Esophagus squamous epithelium (tissue), 5 donors: ENCODE measurements at regions not wholly inside any gene's neighbourhood (a gene's known extent, or its start where the extent isn't known, plus 50 kb on each side); places are given as distances from the start of the nearest gene placed in this dataset.

ENCODE experiments used
- DNase-seq: peaks from one replicate; lab custom pipeline; 2025; lab: John Stamatoyannopoulos, UW
- H3K27ac ChIP-seq, 4 donors: fragments of 200-600 bp; sonication (generic); one replicate each; pipeline ENCODE4 v1.5.1; 2016 to 2019; ENCODE audit warnings: mild to moderate bottlenecking in 1 of 4
- H3K27me3 ChIP-seq, 4 donors: fragments of 200-600 bp; sonication (generic); 1 replicate in 3 of 4; 2 replicates in 1 of 4; pipeline versions ENCODE4 v1.5.1 to v1.6.0; 2017 to 2021; ENCODE audit warnings: antibody characterized with exemption in 1 of 4
- H3K36me3 ChIP-seq, 3 donors: fragments of 200-600 bp; sonication (generic); one replicate each; pipeline ENCODE4 v1.5.1; 2016 to 2019
- H3K4me1 ChIP-seq, 3 donors: fragments of 200-600 bp; sonication (generic); one replicate each; pipeline ENCODE4 v1.5.1; 2017 to 2019
- H3K4me3 ChIP-seq, 4 donors: fragments of 200-600 bp; sonication (generic); 1 replicate in 3 of 4; 2 replicates in 1 of 4; pipeline ENCODE4 v1.5.1; 2016 to 2019; ENCODE audit warnings: mild to moderate bottlenecking in 2 of 4, moderate library complexity in 1 of 4
- H3K9me3 ChIP-seq, 3 donors: fragments of 200-600 bp; sonication (generic); one replicate each; pipeline ENCODE4 v1.5.1; 2016 to 2019
- POLR2A ChIP-seq, 4 donors: fragments of 450-650 bp; IDR thresholded peaks; one replicate each; pipeline ENCODE4 v1.6.1; 2017; ENCODE audit warnings: antibody characterized with exemption in 4 of 4, mild to moderate bottlenecking in 4 of 4, moderate library complexity in 3 of 4
- WGBS, 2 donors: methylation state at CpG; one replicate each; pipeline ENCODE4 v1.1.5; 2018; 5-methylcytosine and 5-hydroxymethylcytosine counted together
- intact Hi-C: fragments of 100-400 bp; cut with DNase I; formaldehyde crosslinking; loops from one replicate; pipeline ENCODE4 v1.15.0; 2022
- TF ChIP-seq, protein P1 (sequence below), 6 experiments: fragments of 450-650 bp in 4 of 6; fragments of 200-600 bp in 2 of 6; sonication (generic) in 2 of 6; IDR thresholded peaks; one replicate each; pipeline ENCODE4 v1.5.1; 2016 to 2019; ENCODE audit warnings: antibody characterized with exemption in 6 of 6, mild to moderate bottlenecking in 4 of 6, moderate library complexity in 4 of 6
- donor health status: DM: yes; HTN: yes; CAD: no.

DNA sequence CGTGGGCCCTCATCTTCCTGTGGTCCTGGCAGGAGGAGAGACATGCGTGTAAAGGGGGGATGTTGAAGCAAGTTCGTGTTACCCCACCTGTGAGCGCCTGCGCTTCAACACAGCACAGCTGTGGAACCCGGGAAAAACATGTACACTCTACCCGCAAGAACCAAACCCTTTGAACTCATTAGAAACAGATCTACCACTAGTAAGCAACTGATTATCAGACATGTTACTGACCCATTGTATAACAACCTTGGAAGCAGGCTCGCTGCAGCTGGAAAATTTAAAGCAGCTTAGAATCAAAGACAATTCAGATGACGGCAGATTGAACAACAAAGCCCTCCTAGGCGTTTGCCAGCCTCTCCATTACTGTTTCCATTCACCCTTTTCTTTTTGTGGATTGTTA is 771.7 kb upstream of the SALL3 start:
- TF ChIP-seq, protein P1, sequence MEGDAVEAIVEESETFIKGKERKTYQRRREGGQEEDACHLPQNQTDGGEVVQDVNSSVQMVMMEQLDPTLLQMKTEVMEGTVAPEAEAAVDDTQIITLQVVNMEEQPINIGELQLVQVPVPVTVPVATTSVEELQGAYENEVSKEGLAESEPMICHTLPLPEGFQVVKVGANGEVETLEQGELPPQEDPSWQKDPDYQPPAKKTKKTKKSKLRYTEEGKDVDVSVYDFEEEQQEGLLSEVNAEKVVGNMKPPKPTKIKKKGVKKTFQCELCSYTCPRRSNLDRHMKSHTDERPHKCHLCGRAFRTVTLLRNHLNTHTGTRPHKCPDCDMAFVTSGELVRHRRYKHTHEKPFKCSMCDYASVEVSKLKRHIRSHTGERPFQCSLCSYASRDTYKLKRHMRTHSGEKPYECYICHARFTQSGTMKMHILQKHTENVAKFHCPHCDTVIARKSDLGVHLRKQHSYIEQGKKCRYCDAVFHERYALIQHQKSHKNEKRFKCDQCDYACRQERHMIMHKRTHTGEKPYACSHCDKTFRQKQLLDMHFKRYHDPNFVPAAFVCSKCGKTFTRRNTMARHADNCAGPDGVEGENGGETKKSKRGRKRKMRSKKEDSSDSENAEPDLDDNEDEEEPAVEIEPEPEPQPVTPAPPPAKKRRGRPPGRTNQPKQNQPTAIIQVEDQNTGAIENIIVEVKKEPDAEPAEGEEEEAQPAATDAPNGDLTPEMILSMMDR (IDR thresholded peaks at IDR 0.05): no peak
- TF ChIP-seq POLR2A (IDR thresholded peaks at IDR 0.05): no peak
- DNase-seq: no peak

DNA sequence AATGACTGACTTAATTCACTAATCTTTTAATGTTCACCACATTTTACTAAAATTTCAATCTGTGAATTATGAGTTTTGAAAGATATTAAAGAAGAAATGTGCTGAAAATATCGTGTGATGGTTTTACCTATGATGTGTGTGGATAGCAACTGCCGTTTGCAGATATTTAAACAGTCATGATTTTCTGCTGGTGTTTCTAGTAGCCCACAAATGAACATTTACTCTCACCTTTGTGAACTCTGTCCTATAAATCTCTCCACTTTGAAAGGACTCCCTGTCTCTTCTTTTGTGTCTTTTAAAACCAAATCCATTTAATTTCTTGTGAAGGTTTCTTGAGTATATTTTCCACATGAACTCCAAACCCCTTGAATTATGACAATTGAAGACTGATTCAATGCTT is 771.2 kb upstream of the SALL3 start:
- Histone ChIP-seq H3K4me1 (no peaks in the 10 kb centered on the region), H3K9me3 (no peaks in the 10 kb centered on the region), H3K4me3 (no peak overlapping the region), H3K36me3 (no peaks in the 10 kb centered on the region), H3K27me3 (no peaks in the 10 kb centered on the region), H3K27ac (no peak overlapping the region)
- WGBS, 2 donors: 52% methylated on average over 2 of the region's 2 CpGs
- intact Hi-C loops: no loop called here
- DNase-seq: no peak
- TF ChIP-seq, protein P1 (IDR thresholded peaks at IDR 0.05): no peak
- no peak for TF ChIP-seq POLR2A (IDR thresholded peaks at IDR 0.05)

More for the DNA sequence above, 771.7 kb upstream of the SALL3 start:
- H3K36me3 ChIP-seq: no peaks in the 10 kb centered on the region
- intact Hi-C loops: no loop called here
- no peaks in the 10 kb centered on the region for H3K27me3 ChIP-seq
- H3K4me1 ChIP-seq: no peaks in the 10 kb centered on the region
- no peak overlapping the region for H3K4me3 ChIP-seq
- no peaks in the 10 kb centered on the region for H3K9me3 ChIP-seq
- 41 to 70% methylated on average over 10 of the region's 10 CpGs for WGBS, 2 donors
- no peak overlapping the region for H3K27ac ChIP-seq

DNA sequence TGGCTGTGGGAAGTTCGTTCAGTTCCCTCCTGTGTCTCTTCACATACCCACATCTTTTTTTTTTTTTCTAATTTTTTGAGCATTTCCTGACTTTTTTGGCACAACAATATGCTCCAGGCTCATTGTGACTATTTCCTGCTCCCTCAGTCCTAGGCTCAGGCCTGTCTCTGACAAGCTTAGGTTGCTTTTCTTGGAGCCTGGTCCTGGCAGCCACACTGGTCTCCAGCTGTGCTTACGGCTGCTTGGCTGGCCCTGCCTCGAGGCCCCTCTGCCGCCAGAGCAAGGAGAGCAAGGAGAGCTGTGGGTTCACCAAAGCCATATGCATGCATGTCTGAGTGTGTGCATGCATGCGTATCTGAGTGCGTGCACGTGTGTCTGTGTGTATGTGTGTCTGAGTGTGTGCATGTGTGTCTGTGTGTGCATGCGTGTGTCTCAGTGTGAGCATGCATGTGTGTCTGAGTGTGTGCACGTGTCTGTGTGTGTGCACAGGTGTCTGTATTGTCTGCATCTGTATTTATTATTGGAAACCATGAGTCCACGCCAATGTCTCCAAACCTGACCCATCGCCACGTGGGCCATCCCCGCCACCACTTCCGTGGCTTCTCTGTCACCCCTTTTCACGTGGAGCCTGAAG is 766.1 kb upstream of the SALL3 start:
- intact Hi-C loops: no loop called here
- Histone ChIP-seq H3K27ac (no peak overlapping the region), H3K4me3 (no peak overlapping the region), H3K9me3 (no peaks in the 10 kb centered on the region), H3K36me3 (no peaks in the 10 kb centered on the region), H3K4me1 (no peaks in the 10 kb centered on the region), H3K27me3 (peaks cover 0 to 14% (median 0%) of the 10 kb centered on the region in 4 donors)
- TF ChIP-seq, protein P1 (IDR thresholded peaks at IDR 0.05): no peak
- TF ChIP-seq POLR2A (IDR thresholded peaks at IDR 0.05): no peak
- DNase-seq: no peak
- 66 to 83% methylated on average over 13 of the region's 15 CpGs for WGBS, 2 donors

DNA sequence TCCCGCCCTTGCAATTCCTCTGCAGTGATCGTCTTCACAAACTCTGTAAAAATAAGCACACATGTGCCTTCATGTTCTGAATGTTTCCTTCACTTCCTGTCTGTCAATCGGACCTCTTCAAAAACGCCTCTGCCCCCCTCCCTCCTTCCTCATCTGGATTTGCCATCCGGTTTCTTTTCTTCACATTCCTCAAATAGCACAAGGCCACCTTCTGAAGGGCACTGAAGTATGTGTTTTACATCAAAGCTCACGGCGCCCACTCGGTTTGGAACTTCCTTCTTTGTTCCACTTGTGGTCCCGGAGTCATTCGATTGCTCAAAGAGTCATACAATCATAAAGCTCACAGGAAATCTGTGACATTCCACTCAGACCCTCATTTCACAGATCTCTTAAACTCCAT is 758.1 kb upstream of the SALL3 start:
- DNase-seq: no peak
- no peaks in the 10 kb centered on the region for H3K9me3 ChIP-seq
- H3K4me1 ChIP-seq: no peaks in the 10 kb centered on the region
- TF ChIP-seq, protein P1 (IDR thresholded peaks at IDR 0.05): no peak
- no peak for TF ChIP-seq POLR2A (IDR thresholded peaks at IDR 0.05)
- 38 to 45% methylated on average over 10 of the region's 10 CpGs for WGBS, 2 donors
- H3K27ac ChIP-seq: no peak overlapping the region
- H3K27me3 ChIP-seq: peaks cover 0 to 64% (median 0%) of the 10 kb centered on the region in 4 donors
- no peak overlapping the region for H3K4me3 ChIP-seq
- H3K36me3 ChIP-seq: no peaks in the 10 kb centered on the region
- intact Hi-C loops: no loop called here

DNA sequence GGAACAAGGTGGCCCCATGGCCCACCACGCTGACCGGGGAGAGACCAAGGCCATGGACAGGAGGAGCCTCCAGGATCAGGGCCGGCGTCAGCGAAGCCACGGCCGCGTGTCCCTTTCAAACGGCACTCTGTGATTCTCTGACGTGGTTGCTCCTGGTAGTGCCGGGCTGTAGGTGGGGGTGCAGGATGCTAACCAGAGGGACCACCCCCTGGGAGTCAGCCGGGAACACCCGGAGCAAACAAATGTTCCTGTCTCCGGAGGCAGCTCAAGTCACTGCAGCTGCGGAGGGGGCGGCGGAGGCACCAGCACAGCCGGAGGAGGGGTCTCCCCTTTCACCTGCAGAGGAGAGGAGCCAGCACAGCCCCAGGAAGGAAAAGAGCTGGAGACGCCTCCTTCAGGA is 750.6 kb upstream of the SALL3 start:
- H3K9me3 ChIP-seq: no peaks in the 10 kb centered on the region
- intact Hi-C loops: no loop called here
- no peak for DNase-seq
- no peak overlapping the region for H3K4me3 ChIP-seq
- H3K27ac ChIP-seq: no peak overlapping the region
- peaks cover 0 to 25% (median 0%) of the 10 kb centered on the region in 4 donors for H3K27me3 ChIP-seq
- TF ChIP-seq, protein P1 (IDR thresholded peaks at IDR 0.05): no peak
- no peak for TF ChIP-seq POLR2A (IDR thresholded peaks at IDR 0.05)
- H3K36me3 ChIP-seq: no peaks in the 10 kb centered on the region
- 79 to 91% methylated on average over 5 to 12 of the region's 19 CpGs for WGBS, 2 donors
- H3K4me1 ChIP-seq: no peaks in the 10 kb centered on the region
